ENCODE measurements at regions not wholly inside any gene's neighbourhood (a gene's known extent, or its start where the extent isn't known, plus 50 kb on each side); places are given as distances from the start of the nearest gene placed in this dataset.

DNA sequence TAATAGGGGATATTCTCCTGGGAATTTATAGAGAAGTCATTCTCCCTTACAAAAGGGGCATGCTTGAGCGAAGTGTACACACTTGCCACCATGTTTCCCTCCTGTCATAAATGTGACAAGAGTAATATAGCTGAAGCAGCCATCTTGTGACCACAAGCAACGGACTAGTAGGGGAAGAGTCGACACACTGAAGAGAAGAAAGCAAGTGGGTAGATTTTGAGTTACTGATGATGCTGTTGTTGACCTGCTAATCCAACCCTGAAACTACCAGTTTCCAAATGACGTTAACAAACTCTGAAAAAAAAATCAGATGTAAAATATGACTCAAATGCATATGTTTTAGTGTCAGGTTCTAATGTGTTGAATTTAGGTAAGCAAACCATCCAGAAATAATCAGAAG, 350.4 kb downstream of the CDH10 start:
- TF ChIP-seq POLR2A (IDR thresholded peaks at IDR 0.05): no peak
- no peak for TF ChIP-seq CTCF (IDR thresholded peaks at IDR 0.05)

Measured in lower leg skin (tissue), 3 donors.